ENCODE measurements at regions not wholly inside any gene's neighbourhood (a gene's known extent, or its start where the extent isn't known, plus 50 kb on each side); places are given as distances from the start of the nearest gene placed in this dataset.

GRCh38 chr22:49447837-49448236 lies 379.8 kb downstream of the BRD1 start:
- DNase-seq (ENCODE audit: low spot score in 2 of 2): no peak
- no peak overlapping the region for H3K4me3 ChIP-seq
- no peaks in the 10 kb centered on the region for H3K4me1 ChIP-seq
- H3K36me3 ChIP-seq: no peaks in the 10 kb centered on the region
- TF ChIP-seq POLR2A (IDR thresholded peaks at IDR 0.05) (no peak), CTCF (IDR thresholded peaks at IDR 0.05) (no peak), EP300 (IDR thresholded peaks at IDR 0.05) (no peak)
- no peak overlapping the region for H3K27ac ChIP-seq
- peaks cover 0 to 22% of the 10 kb centered on the region in 2 donors for H3K27me3 ChIP-seq
- WGBS, 2 donors: 68 to 71% methylated on average over 12 to 13 of the region's 13 CpGs
- H3K9me3 ChIP-seq: no peaks in the 10 kb centered on the region

- Histone ChIP-seq H3K4me3 (no peak overlapping the region), H3K9me3 (no peaks in the 10 kb centered on the region), H3K27ac (no peak overlapping the region), H3K4me1 (no peaks in the 10 kb centered on the region), H3K27me3 (peaks cover 0 to 22% of the 10 kb centered on the region in 2 donors), H3K36me3 (no peaks in the 10 kb centered on the region)
- 69 to 79% methylated on average over 21 of the region's 21 CpGs for WGBS, 2 donors
- no peak for TF ChIP-seq EP300 (IDR thresholded peaks at IDR 0.05)
- no peak for TF ChIP-seq CTCF (IDR thresholded peaks at IDR 0.05)
- no peak for TF ChIP-seq POLR2A (IDR thresholded peaks at IDR 0.05)
- no peak for DNase-seq (ENCODE audit: low spot score in 2 of 2)
Measured at GRCh38 chr22:49446759-49447710, 380.6 kb downstream of the BRD1 start.

GRCh38 chr22:49446145-49446758 lies 381.4 kb downstream of the BRD1 start:
- H3K27me3 ChIP-seq: peaks cover 0 to 22% of the 10 kb centered on the region in 2 donors
- WGBS, 2 donors: 78 to 84% methylated on average over 18 of the region's 18 CpGs

GRCh38 chr22:49444781-49445180 lies 382.9 kb downstream of the BRD1 start:
- H3K27me3 ChIP-seq: peaks cover 0 to 10% of the 10 kb centered on the region in 2 donors

More at GRCh38 chr22:49446145-49446758, 381.4 kb downstream of the BRD1 start:
- H3K27ac ChIP-seq: no peak overlapping the region
- no peaks in the 10 kb centered on the region for H3K4me1 ChIP-seq
- H3K4me3 ChIP-seq: no peak overlapping the region
- DNase-seq (ENCODE audit: low spot score in 2 of 2): no peak
- H3K36me3 ChIP-seq: no peaks in the 10 kb centered on the region
- TF ChIP-seq POLR2A (IDR thresholded peaks at IDR 0.05): no peak
- no peak for TF ChIP-seq EP300 (IDR thresholded peaks at IDR 0.05)
- TF ChIP-seq CTCF (IDR thresholded peaks at IDR 0.05): no peak
- no peaks in the 10 kb centered on the region for H3K9me3 ChIP-seq

More at GRCh38 chr22:49444781-49445180, 382.9 kb downstream of the BRD1 start:
- Histone ChIP-seq H3K4me3 (no peak overlapping the region), H3K9me3 (no peaks in the 10 kb centered on the region), H3K4me1 (no peaks in the 10 kb centered on the region), H3K27ac (no peak overlapping the region), H3K36me3 (no peaks in the 10 kb centered on the region)
- DNase-seq (ENCODE audit: low spot score in 2 of 2): no peak
- 76 to 85% methylated on average over 14 of the region's 14 CpGs for WGBS, 2 donors
- TF ChIP-seq EP300 (IDR thresholded peaks at IDR 0.05) (no peak), CTCF (IDR thresholded peaks at IDR 0.05) (no peak), POLR2A (IDR thresholded peaks at IDR 0.05) (no peak)

Measured in tibial nerve (tissue), 4 donors.